ENCODE measurements at regions not wholly inside any gene's neighbourhood (a gene's known extent, or its start where the extent isn't known, plus 50 kb on each side); places are given as distances from the start of the nearest gene placed in this dataset.
A peak's percentile ranks its signal among the peaks of the same experiment; 100 is the strongest.

DNA sequence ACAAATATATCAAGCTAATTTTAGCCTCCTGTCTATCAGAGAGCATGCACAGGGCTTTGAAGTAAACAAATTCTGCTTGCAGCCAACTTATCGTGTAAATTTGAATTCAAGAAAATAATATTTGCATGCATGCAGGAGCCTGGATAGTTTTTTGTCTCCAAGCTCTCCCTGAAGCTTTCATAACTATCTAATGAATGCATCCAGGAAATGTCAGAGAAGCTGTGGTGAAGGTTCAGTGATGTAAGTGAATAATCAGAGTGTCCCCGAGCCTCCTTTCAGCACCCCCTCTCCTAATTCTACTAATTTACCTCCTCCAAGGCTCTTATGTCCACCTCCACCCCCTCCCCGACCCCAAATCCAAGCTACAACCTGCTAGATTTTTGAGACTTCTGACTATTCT is 172.0 kb upstream of the ZNF32 start:
- no peak for DNase-seq (ENCODE audit: low read depth in 2 of 2)

DNA sequence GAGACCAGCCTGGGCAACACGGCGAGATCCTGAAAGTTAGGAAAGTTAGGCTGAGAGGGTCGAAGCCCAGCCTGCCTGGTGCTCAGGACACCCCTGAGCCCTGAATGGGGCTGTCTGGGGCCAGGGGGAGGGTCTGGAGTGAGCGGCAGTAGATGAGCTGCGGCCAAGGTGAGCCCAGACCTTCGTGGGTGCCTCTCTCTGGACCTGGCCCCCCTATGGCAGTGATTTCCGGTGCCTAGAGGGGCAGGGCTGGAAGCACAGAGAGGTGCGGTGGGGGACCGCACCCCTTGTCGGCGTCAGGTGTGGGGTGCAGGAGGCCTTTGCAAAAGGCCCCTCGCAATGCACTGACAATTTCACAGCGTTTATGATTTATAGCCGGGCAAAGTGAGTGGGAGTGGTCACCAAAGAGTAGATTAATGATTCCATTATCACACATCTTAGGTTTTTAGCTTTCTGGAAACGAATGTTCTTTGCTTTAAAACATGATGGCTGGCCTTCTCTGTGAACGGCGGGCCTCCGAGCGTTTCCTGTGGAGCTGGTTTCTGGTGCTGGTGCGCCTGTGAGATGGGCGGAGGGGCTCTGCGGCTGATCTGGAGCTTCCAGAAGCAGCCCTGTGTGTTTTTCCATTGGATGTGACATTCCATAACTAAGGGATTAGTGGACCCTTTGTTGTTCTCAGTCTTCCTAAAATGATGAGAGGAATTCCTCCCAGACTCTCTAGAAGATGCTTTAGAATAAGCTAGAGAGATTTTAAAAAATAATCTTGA is 171.0 kb upstream of the ZNF32 start:
- DNase-seq (ENCODE audit: low read depth in 2 of 2), result no peak

DNA sequence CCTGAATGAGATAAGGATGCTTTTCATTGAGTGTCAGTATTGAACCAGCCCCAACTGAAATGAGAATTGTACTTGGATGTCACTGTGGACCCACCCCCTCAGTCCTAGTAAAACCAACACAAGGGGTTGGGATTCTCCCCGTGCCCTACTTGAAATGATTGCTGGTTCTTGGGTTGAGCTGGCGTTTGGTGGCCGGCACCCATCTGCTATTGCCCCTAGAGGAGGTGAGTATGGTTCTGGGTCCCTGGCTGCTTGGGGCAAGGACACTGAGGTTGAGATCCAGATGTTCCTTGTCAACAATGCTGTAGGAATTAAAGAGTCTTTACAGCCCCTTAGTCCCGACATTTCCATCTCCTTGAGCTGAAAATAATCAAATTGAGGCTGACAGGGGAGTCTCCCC is 170.0 kb upstream of the ZNF32 start:
- DNase-seq (ENCODE audit: low read depth in 2 of 2), result no peak

DNA sequence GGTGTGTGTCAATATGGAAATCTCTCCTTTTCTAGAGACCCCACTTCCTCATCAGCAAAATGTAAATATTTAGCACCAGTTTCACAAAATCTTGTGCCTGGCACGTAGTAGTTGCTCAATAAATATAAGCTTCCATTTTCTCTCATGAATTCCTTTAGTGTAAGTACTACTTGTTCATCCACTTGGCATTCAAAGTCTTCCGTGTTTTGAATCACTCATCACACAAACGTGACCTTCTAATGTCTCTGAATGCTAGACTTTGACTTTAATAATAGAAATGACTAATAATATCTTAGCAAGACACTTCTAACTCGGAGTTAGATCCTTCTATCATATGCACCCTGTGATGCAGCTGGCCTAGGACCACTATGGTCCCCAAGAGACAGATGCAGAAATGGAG is 168.7 kb upstream of the ZNF32 start:
- no peak for DNase-seq (ENCODE audit: low read depth in 2 of 2)

DNA sequence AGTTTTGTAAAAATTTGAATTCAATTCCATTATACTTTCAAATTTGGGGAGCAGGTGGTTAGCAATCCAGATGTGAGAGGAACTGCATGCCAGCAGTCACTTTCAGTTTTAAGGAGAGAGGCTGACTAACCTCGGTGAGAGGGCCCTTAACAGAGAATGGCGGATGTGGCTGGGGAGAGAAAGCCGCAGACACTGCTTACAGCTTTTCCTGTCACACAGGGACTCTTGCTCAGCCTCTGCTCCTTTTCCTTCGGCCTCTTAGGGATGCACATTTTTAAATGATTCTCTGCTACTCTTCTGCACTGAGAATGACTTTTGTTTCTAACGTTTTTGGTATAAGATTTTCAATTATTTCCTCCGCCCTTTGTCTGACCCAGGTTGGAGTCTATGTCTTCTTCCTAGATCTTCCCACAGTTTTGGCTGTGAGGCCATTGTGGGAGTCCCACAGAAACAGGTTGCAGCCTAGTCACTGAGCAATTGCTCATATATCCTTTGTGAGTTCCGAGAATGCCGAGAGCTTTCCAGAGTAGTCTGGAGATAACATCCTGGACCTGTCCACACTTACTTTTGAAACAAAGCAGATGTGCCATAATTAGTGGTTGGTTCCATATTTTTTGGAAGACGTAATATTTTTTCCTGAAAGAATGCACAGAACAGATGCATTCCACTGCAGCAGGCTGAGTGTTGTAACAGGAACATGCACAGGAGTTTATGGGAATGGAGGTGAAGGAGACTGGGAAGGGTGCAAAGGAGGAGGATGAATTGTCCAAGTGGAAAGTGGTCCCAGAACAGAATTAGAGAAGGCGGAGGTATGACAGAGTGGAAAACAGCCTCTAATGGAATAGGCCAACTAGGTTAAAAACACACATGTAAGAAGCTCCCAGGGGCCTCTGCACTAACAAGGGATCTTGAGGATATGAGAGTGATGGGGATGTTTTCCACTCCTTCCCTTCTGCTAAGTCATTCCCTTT is 168.0 kb upstream of the ZNF32 start:
- peak; percentile 56 to 70 for DNase-seq (ENCODE audit: low read depth in 2 of 2)

DNA sequence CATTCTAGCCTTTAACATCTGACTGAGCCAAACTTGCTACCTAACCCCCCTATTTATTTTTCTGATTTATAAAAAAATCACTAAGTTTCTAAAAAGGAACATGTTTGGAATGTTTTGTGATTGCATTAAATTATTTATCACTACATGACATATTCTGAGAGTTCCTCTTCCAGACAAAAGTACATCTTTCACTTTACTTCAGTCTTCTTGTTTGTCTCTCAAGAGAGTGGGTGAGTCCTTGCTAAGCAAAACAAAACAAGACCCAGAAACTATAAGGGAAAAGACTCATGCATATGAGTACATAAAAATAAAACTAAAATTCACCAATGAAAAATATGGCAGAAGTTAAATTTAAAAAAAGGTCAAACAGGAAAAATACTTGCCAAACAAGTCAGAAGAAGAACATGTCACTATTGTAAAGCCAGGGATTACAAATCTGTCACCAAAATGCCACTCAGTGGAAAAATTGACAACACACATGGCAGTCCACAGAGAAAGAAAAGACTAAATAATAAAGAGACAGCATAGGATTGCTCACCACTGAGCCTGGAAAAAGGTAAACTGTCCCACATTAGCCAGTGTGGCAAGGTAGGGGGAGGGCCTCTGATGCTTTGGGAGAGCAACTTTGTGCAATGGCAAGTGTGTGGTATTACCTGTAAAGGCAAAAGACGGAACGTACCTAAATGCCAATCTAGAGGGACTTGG is 166.7 kb upstream of the ZNF32 start:
- DNase-seq (ENCODE audit: low read depth in 2 of 2), result no peak

DNA sequence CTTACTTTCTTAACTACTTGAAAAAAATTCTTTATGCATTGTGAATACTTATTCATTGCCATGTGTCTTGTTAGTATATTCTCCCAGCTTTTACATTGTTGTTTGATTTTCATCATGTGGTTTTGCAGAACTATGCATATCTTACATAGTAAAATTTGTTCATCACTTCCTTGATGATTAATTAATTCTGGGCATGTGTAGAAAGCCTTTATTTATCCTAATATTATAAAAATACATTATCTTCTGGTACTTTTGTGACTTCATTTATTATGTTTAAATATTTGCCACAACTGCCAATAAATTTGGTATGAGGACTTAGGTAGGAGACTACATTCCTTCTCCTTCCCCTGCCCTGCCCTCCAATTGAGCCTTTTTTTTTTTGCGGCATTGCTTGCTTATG is 166.0 kb upstream of the ZNF32 start:
- DNase-seq (ENCODE audit: low read depth in 2 of 2), result no peak

DNA sequence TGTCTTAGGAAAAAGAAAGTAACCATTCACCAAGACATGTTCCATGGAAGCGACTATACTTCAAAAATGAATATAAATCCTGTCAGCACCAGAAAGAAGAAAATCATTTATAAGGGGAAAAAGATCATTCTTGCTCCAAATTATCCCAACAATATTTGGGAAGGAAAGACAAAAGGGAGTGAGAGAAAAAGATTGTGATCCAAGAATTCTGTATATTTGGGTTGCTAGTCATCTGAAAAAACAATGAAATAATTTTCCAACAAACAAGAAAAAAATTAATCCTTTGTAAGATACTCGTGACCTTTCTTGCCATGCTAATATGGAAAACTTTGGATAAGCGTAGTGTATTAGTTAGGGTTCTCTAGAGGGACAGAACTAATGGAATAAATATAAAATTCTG is 163.2 kb upstream of the ZNF32 start:
- DNase-seq (ENCODE audit: low read depth in 2 of 2), result no peak

DNA sequence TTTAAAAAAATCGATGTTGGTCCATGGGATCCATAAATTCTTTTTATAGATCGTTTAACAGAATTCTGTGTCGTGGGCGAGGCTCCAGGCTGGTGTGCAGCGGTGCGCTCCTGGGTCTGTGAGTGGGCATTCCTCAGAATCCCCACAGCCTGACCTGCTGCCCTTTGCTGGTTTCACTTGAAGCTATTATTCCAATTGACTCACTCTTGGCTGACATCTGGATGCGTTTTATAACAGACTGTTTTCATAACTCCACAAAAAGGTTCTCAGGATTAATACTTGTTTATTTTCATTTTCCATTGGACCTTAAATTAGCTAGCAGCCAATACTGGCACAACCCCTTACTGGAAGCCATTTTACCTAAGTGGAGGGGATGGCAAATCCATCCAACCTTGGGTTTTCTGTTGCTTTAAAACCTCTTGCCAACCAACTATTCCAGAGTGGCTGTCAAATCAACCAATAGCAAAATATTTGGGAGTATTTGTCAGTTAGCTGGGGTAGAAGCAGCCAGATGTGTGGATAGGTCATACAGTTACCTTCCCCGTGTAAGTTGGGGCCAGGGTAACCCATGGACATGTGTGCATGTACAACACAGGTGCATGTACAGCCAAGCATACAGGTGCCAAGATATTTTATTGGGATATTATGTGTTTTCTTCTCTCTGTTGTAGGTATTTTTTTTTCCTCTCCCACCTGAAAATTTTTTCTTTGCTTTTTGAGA is 160.7 kb upstream of the ZNF32 start:
- DNase-seq (ENCODE audit: low read depth in 2 of 2), result no peak

DNA sequence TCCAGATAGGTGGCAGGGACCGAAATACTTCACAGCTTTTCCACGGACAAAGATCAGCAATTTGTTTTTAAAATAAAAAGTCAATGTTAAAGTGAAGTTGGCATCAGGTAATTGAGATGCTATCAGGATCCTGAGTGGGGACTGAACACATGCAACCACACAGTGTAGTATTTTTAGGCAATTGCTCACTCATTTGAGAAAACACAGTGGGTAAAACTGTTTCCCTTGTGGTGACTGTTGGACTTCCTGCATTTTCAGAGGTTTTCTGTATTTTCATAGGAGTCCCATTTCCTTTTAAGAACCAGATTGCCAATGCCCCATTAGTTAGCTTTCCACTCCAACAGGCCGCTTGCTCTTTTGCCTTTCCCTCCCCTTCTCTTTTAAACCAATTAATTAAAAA is 159.5 kb upstream of the ZNF32 start:
- DNase-seq (ENCODE audit: low read depth in 2 of 2), result no peak

DNA sequence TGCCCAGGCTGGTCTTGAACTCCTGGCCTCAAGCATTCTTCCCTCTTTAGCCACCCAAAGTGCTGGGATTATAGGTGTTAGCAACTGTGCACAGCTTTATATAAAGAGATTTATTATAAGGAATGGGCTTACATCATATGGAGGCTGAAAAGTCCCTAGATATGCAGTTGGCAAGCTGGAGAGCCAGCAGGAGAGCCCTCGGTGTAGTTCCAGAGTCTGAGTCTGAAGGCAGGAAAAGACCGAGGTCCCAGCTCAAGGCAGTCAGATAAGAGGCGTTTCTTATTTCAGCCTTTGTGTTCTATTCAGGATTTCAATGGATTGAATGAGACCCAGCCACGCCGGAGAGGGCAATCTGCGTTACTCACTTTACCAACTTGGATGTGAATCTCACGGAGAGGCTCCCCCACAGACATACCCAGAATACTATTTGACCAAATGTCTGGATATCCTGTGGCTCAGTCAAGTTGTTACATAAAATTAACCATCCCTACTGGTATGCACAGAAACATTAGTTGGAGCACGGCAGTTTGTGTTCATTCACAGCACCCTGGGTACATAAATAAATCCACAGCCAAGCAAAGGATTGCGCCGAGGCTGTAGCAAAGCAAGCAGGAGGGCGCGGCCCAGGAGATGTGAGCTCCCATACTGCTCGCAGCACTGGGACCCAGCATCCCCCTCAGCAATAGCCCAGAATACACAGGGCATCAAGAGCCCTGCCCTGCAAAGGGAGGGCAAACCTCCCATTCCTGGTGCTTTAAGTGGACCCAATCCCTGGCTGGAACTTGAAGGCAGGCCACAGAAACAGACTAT is 158.4 kb upstream of the ZNF32 start:
- no peak for DNase-seq (ENCODE audit: low read depth in 2 of 2)

DNA sequence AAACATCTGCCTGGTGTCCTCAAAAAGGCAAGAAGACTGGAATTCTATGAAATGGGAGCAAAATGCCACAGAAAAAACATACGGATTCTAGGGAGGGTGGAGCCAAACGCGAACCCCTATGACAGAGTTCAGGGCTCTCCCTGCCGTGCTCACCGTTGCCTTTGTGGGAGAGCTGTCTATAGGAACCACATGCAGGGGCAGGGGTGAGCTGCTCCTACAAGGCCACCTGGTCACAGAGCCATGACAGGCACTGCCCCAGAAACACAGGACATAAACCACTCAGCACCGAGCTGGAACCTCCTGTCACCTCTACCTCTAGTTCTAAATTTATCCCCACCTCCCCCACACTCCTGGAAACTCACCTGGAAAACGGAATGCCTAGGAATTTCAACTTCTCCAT is 155.1 kb upstream of the ZNF32 start:
- DNase-seq (ENCODE audit: low read depth in 2 of 2), result no peak

DNA sequence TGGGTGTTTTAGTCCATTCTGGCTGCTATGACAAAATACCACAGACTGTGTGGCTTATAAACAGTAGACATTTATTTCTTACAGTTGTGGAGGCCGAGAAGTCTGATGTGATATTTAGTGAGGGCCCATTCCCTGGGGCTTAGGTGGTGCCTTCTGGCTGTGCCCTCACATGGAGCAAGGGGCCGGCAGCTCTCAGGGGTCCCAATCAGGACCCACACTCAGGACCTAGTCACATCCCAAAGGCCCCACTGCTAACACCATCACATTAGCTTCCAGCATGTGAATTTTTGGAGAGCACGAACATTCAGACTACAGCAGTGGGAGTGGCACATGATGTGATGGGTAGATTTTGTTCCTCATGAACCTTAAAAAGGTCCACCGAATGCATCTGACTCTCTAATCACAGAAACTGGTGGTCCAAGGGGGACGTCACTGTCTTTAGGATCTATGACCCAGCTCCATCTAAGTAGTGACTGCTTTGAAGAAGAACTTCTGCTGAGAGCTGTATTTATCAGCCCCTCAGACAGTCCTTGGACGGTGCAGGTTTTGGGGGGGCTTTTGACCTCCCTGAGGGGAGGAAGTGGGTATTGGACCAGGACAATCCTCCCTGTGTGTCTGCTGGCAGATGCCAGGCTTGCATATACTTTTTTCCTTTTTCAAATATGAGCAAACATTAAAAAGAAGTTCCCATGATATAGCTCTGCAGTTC is 154.5 kb upstream of the ZNF32 start:
- DNase-seq (ENCODE audit: low read depth in 2 of 2), result no peak

DNA sequence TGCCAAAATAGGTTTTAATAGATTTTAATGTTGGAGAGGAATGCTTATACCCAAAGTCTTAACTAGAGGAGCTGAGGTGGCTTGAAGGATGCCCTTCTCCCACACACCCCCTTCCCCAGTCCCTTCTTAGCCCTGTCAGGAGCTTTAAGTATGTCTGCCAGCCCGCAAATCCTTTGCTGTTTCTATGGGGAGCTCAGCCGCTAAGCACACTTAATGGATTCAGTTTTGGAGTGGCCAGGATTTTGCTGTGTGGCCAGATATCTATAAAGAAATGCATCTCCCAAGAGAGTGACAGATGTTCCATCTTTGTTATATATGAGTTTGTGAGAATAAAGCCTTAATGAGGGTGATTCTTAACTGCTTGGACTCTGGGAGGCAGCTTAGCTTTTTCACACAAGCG is 152.9 kb upstream of the ZNF32 start:
- DNase-seq (ENCODE audit: low read depth in 2 of 2), result no peak

DNA sequence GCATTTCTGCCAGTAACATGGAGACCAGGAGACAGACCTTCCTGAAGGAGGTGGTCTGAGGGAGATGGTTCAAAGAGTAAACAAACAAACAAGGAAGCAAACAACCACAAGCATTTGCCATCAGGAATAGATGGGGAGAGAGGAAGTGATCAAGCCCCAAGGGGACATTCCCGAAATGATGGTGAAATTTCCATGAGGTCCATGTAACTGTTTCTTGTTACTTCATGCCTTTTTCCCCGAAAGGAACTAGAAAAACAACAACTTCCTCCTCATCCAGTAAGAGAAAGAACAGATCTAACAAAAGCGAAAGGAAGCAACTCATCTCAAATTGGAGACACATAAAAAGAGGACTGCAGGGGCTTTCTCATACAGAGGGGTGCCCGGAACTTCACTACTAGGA is 152.5 kb upstream of the ZNF32 start:
- DNase-seq (ENCODE audit: low read depth in 2 of 2), result no peak

DNA sequence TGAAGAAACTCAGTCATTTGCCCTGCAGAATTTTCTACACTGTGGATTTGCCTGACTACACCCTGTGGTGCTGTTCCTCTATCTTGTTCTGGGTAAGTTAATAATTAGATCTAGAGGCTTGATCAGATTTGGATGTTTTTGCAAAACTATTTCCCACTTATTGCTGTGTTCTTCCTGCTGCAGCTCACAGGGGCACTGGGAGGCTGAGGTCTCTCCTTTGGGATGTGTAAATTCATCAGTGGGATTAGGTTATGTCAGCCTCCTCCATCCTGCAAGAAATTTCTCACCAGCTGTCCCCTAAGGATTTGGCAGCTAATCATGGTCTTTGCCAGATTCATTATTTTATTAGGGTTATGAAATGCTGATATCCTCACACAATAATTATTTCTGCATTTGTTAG is 148.1 kb upstream of the ZNF32 start:
- DNase-seq (ENCODE audit: low read depth in 2 of 2), result no peak

DNA sequence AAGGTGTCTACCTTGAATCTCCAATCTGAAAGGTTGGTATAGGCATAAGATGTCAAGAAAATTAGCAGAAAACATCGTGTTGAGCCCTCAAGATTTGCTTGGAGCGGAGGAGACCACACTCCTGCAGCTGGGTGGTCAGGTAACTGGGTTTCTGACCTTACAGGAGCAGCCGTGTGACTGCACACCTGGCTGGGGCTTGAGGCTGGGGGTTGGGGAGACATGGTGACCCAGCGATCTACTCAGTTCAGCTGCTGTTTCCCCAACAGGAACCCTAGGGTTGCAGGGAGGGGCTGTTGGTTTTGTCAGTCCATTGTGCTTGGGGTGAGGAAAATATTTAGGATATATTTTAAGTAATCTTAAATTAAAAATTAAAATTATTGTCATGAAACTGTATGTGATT is 147.0 kb upstream of the ZNF32 start:
- no peak for DNase-seq (ENCODE audit: low read depth in 2 of 2)

DNA sequence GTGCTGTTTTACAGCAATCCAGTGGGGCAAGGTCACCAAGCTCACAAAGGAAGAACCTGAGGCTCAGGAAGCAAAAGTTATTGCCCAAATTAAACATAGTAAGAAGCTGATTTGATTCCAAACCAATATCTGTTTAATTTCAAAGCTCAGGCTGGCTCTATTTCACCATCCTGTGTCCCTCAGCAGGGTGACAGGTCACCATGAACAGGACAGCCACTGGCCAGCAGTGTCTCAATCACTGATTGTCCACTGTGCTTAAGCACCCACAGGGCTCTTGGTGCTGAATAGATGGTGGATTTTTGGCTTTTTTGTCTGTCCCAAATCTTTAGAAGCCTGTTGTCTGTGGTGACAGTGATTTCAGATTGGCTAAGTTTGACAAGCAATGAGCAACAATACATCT is 146.4 kb upstream of the ZNF32 start:
- DNase-seq (ENCODE audit: low read depth in 2 of 2), result no peak

DNA sequence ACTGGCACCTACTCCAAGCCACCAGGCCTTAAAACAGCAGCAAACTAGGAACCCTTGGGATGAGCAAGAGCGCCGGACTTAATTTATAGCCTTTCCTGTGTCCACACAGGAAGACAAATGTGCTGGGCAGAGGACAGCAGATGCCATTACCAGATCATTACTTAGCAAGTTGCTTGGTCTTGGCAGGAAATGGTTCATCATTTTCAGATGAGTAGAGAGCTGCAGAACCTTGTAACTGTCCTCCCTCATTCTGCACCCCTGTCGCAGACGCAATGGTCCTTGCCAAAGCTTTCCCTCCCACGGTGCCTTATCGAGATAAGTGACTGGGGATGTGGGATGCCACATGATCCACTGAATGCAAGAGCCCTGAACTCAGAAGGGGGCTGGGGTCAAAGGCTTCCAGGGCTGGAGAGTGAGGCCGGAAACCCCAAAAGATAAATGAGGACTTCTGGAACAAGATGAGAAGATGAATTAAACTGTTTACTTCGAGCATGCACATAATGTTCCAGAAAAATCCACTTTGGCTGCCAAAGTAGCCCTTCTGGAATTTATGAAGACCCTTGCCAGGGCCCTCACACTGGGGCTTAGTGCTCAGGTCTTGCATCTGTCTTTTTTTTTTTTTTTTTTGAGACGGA is 145.6 kb upstream of the ZNF32 start:
- DNase-seq (ENCODE audit: low read depth in 2 of 2), result no peak

DNA sequence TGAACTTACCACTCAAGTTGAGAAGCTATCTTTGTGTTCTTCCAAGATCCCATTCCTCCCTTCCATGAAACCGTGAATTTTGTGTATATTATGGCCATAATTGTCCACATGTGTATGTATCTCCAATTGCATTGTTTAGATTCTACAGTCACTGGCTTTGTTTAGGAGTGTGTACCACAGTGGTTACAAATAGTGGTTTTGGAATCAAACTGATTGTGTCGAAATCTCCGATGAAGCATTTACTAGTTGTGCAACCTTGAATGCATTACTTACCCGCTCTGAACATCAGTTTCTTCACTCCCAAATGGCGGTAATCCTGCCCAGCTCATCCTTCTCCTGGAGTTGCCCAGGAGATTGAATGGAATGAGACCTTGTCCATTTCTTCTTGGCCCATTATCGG is 145.0 kb upstream of the ZNF32 start:
- DNase-seq (ENCODE audit: low read depth in 2 of 2), result no peak
